H1 (cell line): ENCODE measurements at regions not wholly inside any gene's neighbourhood (a gene's known extent, or its start where the extent isn't known, plus 50 kb on each side); places are given as distances from the start of the nearest gene placed in this dataset.

Experiments used
- CTCF ChIA-PET: fragments of 300-600 bp; sonication (Branson Sonifier 250); formaldehyde crosslinking; loops from one replicate; lab custom pipeline; 2021; ENCODE audit not compliant: partially characterized antibody; lab: Charles Lee
- POLR2A ChIA-PET: fragments of 300-600 bp; sonication (Branson Sonifier 250); formaldehyde crosslinking; loops from one replicate; lab custom pipeline; 2021; ENCODE audit warnings: inconsistent platforms; ENCODE audit not compliant: partially characterized antibody; lab: Charles Lee
- DNase-seq, 2 experiments: peaks; one replicate each; pipeline versions ENCODE4 v3.0.0 to v3.0.0-alpha.2; 2010 to 2022; ENCODE audit warnings: low spot score in 2 of 2, low read depth in 1 of 2, mixed read lengths in 1 of 2
- FAIRE-seq: peaks from 2 replicates; lab custom pipeline; 2011; peaks lifted over from hg19 to GRCh38; lab: Jason Lieb, UNC
- H2AFZ ChIP-seq: 2 replicates; pipeline ENCODE4 v1.8.1; 2012; ENCODE audit warnings: low read length, inconsistent platforms
- H2AK5ac ChIP-seq: 2 replicates; pipeline ENCODE4 v1.6.1; 2013; ENCODE audit warnings: low read depth, low read length
- H2BK120ac ChIP-seq: replicated peaks from 2 replicates; pipeline ENCODE3; 2013; ENCODE audit warnings: low read depth, low read length, inconsistent platforms
- H2BK12ac ChIP-seq: 2 replicates; pipeline ENCODE4 v1.6.1; 2013; ENCODE audit warnings: low read depth, low read length
- H2BK15ac ChIP-seq: 2 replicates; pipeline ENCODE4 v1.6.1; 2013; ENCODE audit warnings: low read length
- H2BK20ac ChIP-seq: 2 replicates; pipeline ENCODE4 v1.6.1; 2013; ENCODE audit warnings: low read length
- H2BK5ac ChIP-seq: 2 replicates; pipeline ENCODE4 v1.6.1; 2013; ENCODE audit warnings: low read depth, low read length
- H3K14ac ChIP-seq: 2 replicates; pipeline ENCODE4 v1.6.1; 2013; ENCODE audit warnings: inconsistent platforms; ENCODE audit not compliant: insufficient read length
- H3K18ac ChIP-seq: 2 replicates; pipeline ENCODE4 v1.6.1; 2013; ENCODE audit warnings: low read length; ENCODE audit errors: extremely low read depth
- H3K23ac ChIP-seq: 2 replicates; pipeline ENCODE4 v1.6.1; 2013; ENCODE audit warnings: inconsistent platforms; ENCODE audit not compliant: insufficient read length
- H3K23me2 ChIP-seq: 2 replicates; pipeline ENCODE4 v1.6.1; 2013; ENCODE audit warnings: low read depth, low read length
- H3K27ac ChIP-seq: 2 replicates; pipeline ENCODE4 v1.6.1; 2011; ENCODE audit warnings: low read depth, low read length, inconsistent platforms
- H3K27me3 ChIP-seq, 4 experiments: replicated peaks in 1 of 4; 1 replicate in 1 of 4; 2 replicates in 3 of 4; pipeline versions ENCODE4 v1.6.1 to v1.8.1; 2011 to 2013; ENCODE audit warnings: low read length in 3 of 4, mild to moderate bottlenecking in 3 of 4, inconsistent platforms in 2 of 4, mixed read lengths in 2 of 4, moderate library complexity in 1 of 4; ENCODE audit not compliant: control insufficient read depth in 3 of 4, insufficient read depth in 3 of 4; ENCODE audit errors: extremely low read depth in 1 of 4
- H3K36me3 ChIP-seq, 4 experiments: 2 replicates each; pipeline versions ENCODE4 v1.6.1 to v1.8.1; 2011 to 2013; ENCODE audit warnings: mild to moderate bottlenecking in 4 of 4, low read length in 3 of 4, moderate library complexity in 2 of 4, control low read depth in 1 of 4, inconsistent platforms in 1 of 4; ENCODE audit not compliant: insufficient read depth in 4 of 4, control insufficient read depth in 2 of 4
- H3K4ac ChIP-seq: replicated peaks from 2 replicates; pipeline ENCODE3; 2013; ENCODE audit warnings: low read length, low read depth, mixed read lengths, inconsistent platforms; ENCODE audit not compliant: insufficient read length
- H3K4me1 ChIP-seq, 4 experiments: replicated peaks in 1 of 4; 1 replicate in 1 of 4; 2 replicates in 3 of 4; pipeline versions ENCODE4 v1.6.1 to v1.8.1; 2011 to 2013; ENCODE audit warnings: low read length in 3 of 4, inconsistent platforms in 2 of 4, mixed read lengths in 1 of 4; ENCODE audit not compliant: insufficient read depth in 4 of 4, control insufficient read depth in 3 of 4
- H3K4me2 ChIP-seq, 2 experiments: 2 replicates each; pipeline versions ENCODE4 v1.6.1 to v1.8.1; 2011 to 2013; ENCODE audit warnings: low read depth in 2 of 2, low read length in 2 of 2, control low read depth in 1 of 2, inconsistent platforms in 1 of 2, mild to moderate bottlenecking in 1 of 2; ENCODE audit not compliant: insufficient read depth in 1 of 2
- H3K4me3 ChIP-seq, 4 experiments: fragments of 200-600, 300-600 bp in 1 of 4; sonication (generic), shearing (Covaris generic), sonication (Bioruptor Twin) in 1 of 4; 2 replicates each; pipeline versions ENCODE4 v1.5.1 to v1.8.1; 2011 to 2016; ENCODE audit warnings: low read length in 4 of 4, low read depth in 3 of 4, control low read depth in 2 of 4, inconsistent platforms in 2 of 4, mild to moderate bottlenecking in 2 of 4, mixed read lengths in 1 of 4, moderate library complexity in 1 of 4; ENCODE audit not compliant: insufficient read depth in 2 of 4; ENCODE audit errors: extremely low read depth in 1 of 4
- H3K56ac ChIP-seq: replicated peaks from 2 replicates; pipeline ENCODE3; 2013; ENCODE audit warnings: low read depth, mild to moderate bottlenecking, mixed read lengths, low read length, inconsistent platforms; ENCODE audit not compliant: insufficient read length
- H3K79me1 ChIP-seq: 2 replicates; pipeline ENCODE4 v1.6.1; 2013; ENCODE audit warnings: low read depth, low read length, control low read depth
- H3K79me2 ChIP-seq, 2 experiments: 2 replicates each; pipeline versions ENCODE4 v1.6.1 to v1.8.1; 2012 to 2013; ENCODE audit warnings: low read length in 2 of 2, mild to moderate bottlenecking in 2 of 2, inconsistent platforms in 1 of 2; ENCODE audit not compliant: insufficient read depth in 2 of 2, control insufficient read depth in 1 of 2
- H3K9ac ChIP-seq, 4 experiments: replicated peaks in 1 of 4; 1 replicate in 1 of 4; 2 replicates in 3 of 4; pipeline versions ENCODE4 v1.6.1 to v1.8.1; 2011 to 2013; ENCODE audit warnings: low read depth in 3 of 4, low read length in 3 of 4, control low read depth in 2 of 4, mild to moderate bottlenecking in 2 of 4, moderate library complexity in 2 of 4, inconsistent platforms in 1 of 4; ENCODE audit errors: extremely low read depth in 1 of 4
- H3K9me3 ChIP-seq, 2 experiments: 2 replicates each; pipeline versions ENCODE4 v1.6.1 to v1.8.1; 2012 to 2013; ENCODE audit warnings: mild to moderate bottlenecking in 2 of 2, moderate library complexity in 2 of 2, control low read depth in 1 of 2, inconsistent platforms in 1 of 2, low read depth in 1 of 2, low read length in 1 of 2, mixed read lengths in 1 of 2; ENCODE audit not compliant: insufficient read depth in 2 of 2
- H4K20me1 ChIP-seq, 2 experiments: replicated peaks in 1 of 2; 2 replicates each; pipeline versions ENCODE3 to v1.8.1; 2011 to 2013; ENCODE audit warnings: inconsistent platforms in 2 of 2, low read length in 2 of 2, mild to moderate bottlenecking in 1 of 2; ENCODE audit not compliant: insufficient read depth in 2 of 2, control insufficient read depth in 1 of 2
- H4K5ac ChIP-seq: 2 replicates; pipeline ENCODE4 v1.6.1; 2013; ENCODE audit warnings: low read length, low read depth, mixed read lengths, inconsistent platforms; ENCODE audit not compliant: insufficient read length
- H4K8ac ChIP-seq: 2 replicates; pipeline ENCODE4 v1.8.0; 2013; ENCODE audit warnings: mild to moderate bottlenecking, moderate library complexity, low read length, inconsistent platforms; ENCODE audit not compliant: insufficient read depth; ENCODE audit errors: extremely low read depth
- H4K91ac ChIP-seq: replicated peaks from 2 replicates; pipeline ENCODE3; 2013; ENCODE audit warnings: low read length, mixed read lengths, inconsistent platforms; ENCODE audit not compliant: insufficient read length
- ATF2 ChIP-seq: IDR thresholded peaks from 2 replicates; pipeline ENCODE4 v1.6.1; 2012; ENCODE audit warnings: low read length, inconsistent platforms
- BACH1 ChIP-seq: IDR thresholded peaks from 2 replicates; pipeline ENCODE4 v1.6.1; 2012; ENCODE audit warnings: low read length, improper control_type of control experiment
- BRCA1 ChIP-seq: IDR thresholded peaks from 2 replicates; pipeline ENCODE4 v1.6.1; 2012; ENCODE audit warnings: low read depth, low read length, improper control_type of control experiment
- CBX5 ChIP-seq: fragments of 300-800, 300-1000 bp; sonication (generic); IDR thresholded peaks from 2 replicates; pipeline ENCODE4 v1.7.1; 2016; ENCODE audit warnings: antibody characterized with exemption, low read length, low read depth
- E2F6 ChIP-seq: IDR thresholded peaks from 2 replicates; pipeline ENCODE4 v1.6.1; 2012; ENCODE audit warnings: inconsistent platforms
- HDAC6 ChIP-seq: IDR thresholded peaks from one replicate; pipeline ENCODE4 v1.7.1; 2012; ENCODE audit warnings: low read depth, mild to moderate bottlenecking, inconsistent platforms, low read length, moderate library complexity
- KDM1A ChIP-seq: fragments of 200-600, 300-600 bp; sonication (generic); IDR thresholded peaks from 2 replicates; pipeline ENCODE4 v1.7.1; 2016; ENCODE audit warnings: mild to moderate bottlenecking, low read length, borderline replicate concordance
- KDM5A ChIP-seq: fragments of 200-600 bp; IDR thresholded peaks from 2 replicates; pipeline ENCODE4 v1.7.1; 2012; ENCODE audit warnings: mild to moderate bottlenecking, low read length, inconsistent platforms, mixed read lengths
- SIRT6 ChIP-seq: IDR thresholded peaks from one replicate; pipeline ENCODE4 v1.7.1; 2012; ENCODE audit warnings: low read length, inconsistent platforms
- SP4 ChIP-seq: IDR thresholded peaks from 2 replicates; pipeline ENCODE4 v1.6.1; 2012; ENCODE audit warnings: low read length, inconsistent platforms
- TBP ChIP-seq: IDR thresholded peaks from 2 replicates; pipeline ENCODE4 v1.6.1; 2011; ENCODE audit warnings: low read depth, low read length, improper control_type of control experiment
- WGBS, 2 experiments: shearing (Covaris generic) in 1 of 2; methylation state at CpG; one replicate each; pipeline versions ENCODE4 v1.1.6 to v1.1.7; 2013 to 2015; ENCODE audit warnings: low lambda C conversion rate in 2 of 2, mixed read lengths in 2 of 2, inconsistent platforms in 1 of 2, low coverage in 1 of 2, missing lambda C conversion rate in 1 of 2; ENCODE audit not compliant: insufficient replicate concordance in 2 of 2, insufficient coverage in 1 of 2, insufficient read length in 1 of 2; ENCODE audit errors: extremely low coverage in 1 of 2, missing lambda C conversion rate in 1 of 2; 5-methylcytosine and 5-hydroxymethylcytosine counted together

- FAIRE-seq: no peak
- H2AFZ ChIP-seq: no peak overlapping the region
- no peaks in the 10 kb centered on the region for H3K4me1 ChIP-seq
- no peak overlapping the region for H2BK15ac ChIP-seq
- no peak overlapping the region for H4K5ac ChIP-seq
- no peaks in the 10 kb centered on the region for H3K27me3 ChIP-seq
- H2AK5ac ChIP-seq: no peak overlapping the region
- no peak overlapping the region for H3K56ac ChIP-seq
- peaks cover 0 to 2% of the 10 kb centered on the region in 2 experiments; a peak in 1 of 4 replicates for H3K79me2 ChIP-seq
- ChIA-PET CTCF (interaction anchor here (0.6 to 1.5 kb wide), 4 partner anchors 26 to 453 kb away, joined by 3 to 7 read pairs (median 4); no protein-coding TSS in a partner anchor), POLR2A (interaction anchor here (0.6 kb wide), 1 partner anchor 424 kb away, joined by 5 read pairs; no protein-coding TSS in a partner anchor)
- no peak overlapping the region for H3K27ac ChIP-seq
- H3K9me3 ChIP-seq: no peaks in the 10 kb centered on the region
- no peaks in the 10 kb centered on the region; the same call in 1 of the 2 replicates for H3K79me1 ChIP-seq
- H3K4me3 ChIP-seq: no peak overlapping the region
- no peak overlapping the region for H2BK20ac ChIP-seq
- H3K14ac ChIP-seq: no peak overlapping the region
- no peak overlapping the region for H2BK120ac ChIP-seq
- no peak overlapping the region for H3K18ac ChIP-seq
- WGBS, 2 experiments: 78% methylated on average over 5 of the region's 5 CpGs; no CpG with 5 or more reads in 1 of the 2 experiments
- no peaks in the 10 kb centered on the region for H3K36me3 ChIP-seq
- H3K4ac ChIP-seq: no peak overlapping the region
- H3K23me2 ChIP-seq: no peaks in the 10 kb centered on the region
- no peak overlapping the region for H2BK5ac ChIP-seq
- no peak overlapping the region for H3K23ac ChIP-seq
- no peak overlapping the region for H3K4me2 ChIP-seq
- H3K9ac ChIP-seq: no peak overlapping the region
- DNase-seq: no peak
- no peak overlapping the region for H4K91ac ChIP-seq
- no peaks in the 10 kb centered on the region for H4K20me1 ChIP-seq
- no peak overlapping the region for H2BK12ac ChIP-seq
- H4K8ac ChIP-seq: no peak overlapping the region
- TF ChIP-seq SIRT6: no peak
- no peak for TF ChIP-seq BRCA1
- no peak for TF ChIP-seq CBX5
- no peak for TF ChIP-seq KDM1A
- TF ChIP-seq ATF2: no peak
- TF ChIP-seq E2F6: no peak
- TF ChIP-seq KDM5A: no peak
- no peak for TF ChIP-seq HDAC6
- TF ChIP-seq BACH1: no peak
- no peak for TF ChIP-seq TBP
- no peak for TF ChIP-seq SP4
Measured at GRCh38 chr14:71555654-71556559, 376.3 kb upstream of the RGS6 start.
